ENCODE measurements at regions not wholly inside any gene's neighbourhood (a gene's known extent, or its start where the extent isn't known, plus 50 kb on each side); places are given as distances from the start of the nearest gene placed in this dataset.

DNA sequence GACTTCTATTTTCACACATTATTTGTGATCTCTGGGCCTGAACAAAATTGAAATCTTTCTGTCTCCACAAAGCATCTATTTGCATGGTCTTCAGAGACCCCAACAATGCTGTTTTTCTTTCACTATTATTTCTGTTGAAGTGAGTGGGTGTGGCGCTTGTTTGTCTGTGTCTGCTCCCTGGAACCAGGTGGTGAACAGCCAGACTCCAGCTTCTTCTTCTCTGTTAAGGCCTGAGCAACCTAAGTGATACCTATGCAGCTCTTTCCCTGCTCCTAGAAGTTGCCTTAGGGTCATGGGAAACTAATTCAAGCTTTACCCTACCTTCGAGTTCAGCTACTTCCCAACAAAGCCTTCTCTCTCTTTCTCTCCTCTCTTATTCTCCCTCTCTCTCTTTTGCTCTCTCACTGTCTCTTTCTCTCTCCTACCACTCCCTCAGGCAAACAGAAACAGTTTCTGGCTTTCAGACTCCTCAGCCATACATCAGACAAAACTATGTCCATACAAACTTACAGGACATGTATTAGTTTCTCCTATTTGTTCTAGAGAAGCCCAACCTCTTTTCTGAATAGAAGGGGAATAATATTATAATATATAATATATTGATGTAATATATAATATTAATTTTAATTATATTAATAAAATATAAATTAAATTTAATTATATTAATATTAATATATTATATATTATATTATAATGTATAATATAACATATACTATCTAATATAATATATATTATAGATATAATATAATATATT is 552.5 kb downstream of the DSC3 start:
- Mint-ChIP-seq H3K36me3 (no peaks in the 10 kb centered on the region), H3K4me3 (no peak overlapping the region), H3K4me1 (no peaks in the 10 kb centered on the region), H3K27ac (no peak overlapping the region), H3K27me3 (no peaks in the 10 kb centered on the region), H3K9me3 (peaks cover 0 to 3% of the 10 kb centered on the region in 2 donors)
- ATAC-seq (replicated peaks), result no peak
- DNase-seq, result no peak

DNA sequence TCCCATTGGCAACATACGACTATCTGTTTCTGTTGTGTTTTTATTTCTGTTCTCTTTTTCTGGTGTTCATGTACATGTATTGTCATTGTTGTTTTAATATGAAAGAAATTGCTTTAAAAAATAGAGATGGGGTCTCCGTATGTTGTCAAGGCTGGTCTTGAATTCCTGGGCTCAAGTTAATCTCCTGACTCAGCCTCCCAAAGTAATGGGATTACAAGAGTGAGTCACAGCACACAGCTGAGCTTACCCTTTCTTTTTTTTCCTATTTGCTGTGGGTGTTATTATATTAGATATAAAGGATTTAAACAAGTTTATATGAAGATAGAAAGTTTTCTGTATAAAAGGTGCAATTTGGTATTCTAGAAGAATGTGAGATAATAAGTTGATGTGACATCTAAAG is 554.6 kb downstream of the DSC3 start:
- Mint-ChIP-seq H3K27ac (no peak overlapping the region), H3K9me3 (peaks cover 0 to 3% of the 10 kb centered on the region in 2 donors), H3K36me3 (no peaks in the 10 kb centered on the region), H3K4me1 (no peaks in the 10 kb centered on the region), H3K27me3 (no peaks in the 10 kb centered on the region), H3K4me3 (no peak overlapping the region)
- DNase-seq (no peak), ATAC-seq (replicated peaks) (no peak)

DNA sequence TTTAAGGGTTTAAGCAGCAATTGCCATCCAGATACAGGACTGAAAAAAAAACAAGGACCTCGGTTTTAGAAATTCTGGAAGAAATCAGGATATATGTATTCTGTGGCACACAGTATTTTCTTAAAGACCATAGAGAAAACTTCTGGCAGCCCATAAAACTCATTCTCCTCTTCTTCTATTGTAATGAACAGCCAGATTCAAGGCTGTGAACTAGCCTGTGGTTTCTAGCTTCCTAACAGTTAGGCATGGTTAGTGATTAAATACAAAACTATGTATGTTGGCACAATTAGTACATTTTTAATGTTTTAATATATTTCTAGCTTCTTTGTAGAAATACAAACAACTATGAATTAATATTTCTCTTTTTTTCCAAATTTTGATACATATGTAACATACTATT is 555.7 kb downstream of the DSC3 start:
- Mint-ChIP-seq H3K9me3 (no peaks in the 10 kb centered on the region), H3K4me1 (no peaks in the 10 kb centered on the region), H3K27me3 (no peaks in the 10 kb centered on the region), H3K4me3 (no peak overlapping the region), H3K36me3 (no peaks in the 10 kb centered on the region), H3K27ac (no peak overlapping the region)
- ATAC-seq (replicated peaks), result no peak
- no peak for DNase-seq

DNA sequence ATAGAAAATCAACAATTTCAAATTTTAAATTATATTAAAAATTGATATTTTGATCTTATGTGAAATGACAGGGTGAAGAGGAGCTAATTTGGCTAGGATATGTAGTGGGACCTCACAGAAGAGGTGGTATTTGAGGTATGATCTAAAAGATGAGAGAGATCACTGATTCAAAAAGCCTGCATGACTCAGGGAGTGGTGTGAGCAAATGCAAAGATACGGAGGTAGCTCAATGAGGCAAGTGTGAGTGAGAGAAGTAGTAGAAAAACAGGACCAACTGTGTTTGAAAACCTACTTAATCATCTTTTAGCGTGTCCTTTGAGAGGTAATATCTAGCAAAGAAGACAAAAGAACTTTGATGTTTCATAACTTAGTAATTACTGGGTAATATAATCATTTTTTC is 557.5 kb downstream of the DSC3 start:
- H3K4me3 Mint-ChIP-seq, result no peak overlapping the region

DNA sequence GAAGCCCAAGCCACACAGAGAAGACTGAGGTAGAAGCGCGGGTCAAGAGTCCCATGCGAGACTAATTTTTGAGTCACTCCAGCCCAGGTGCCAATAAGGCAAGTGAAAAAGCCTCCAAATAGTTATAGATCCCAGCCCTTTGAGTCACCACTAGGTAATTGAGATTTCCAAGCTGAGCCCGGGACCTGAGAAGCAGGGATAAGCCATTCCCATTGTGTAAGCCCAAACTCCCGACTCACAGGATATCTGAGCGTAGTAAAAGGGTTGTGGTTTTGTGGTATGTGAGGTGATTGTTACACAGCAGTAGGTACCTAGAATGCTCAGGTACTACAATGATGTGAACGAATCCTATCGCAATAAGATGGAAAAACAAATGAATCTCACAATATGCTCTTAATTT is 560.7 kb downstream of the DSC3 start:
- Mint-ChIP-seq H3K4me3 (no peak overlapping the region), H3K9me3 (peaks cover 0 to 2% of the 10 kb centered on the region in 2 donors), H3K4me1 (no peaks in the 10 kb centered on the region), H3K27ac (no peak overlapping the region), H3K27me3 (no peaks in the 10 kb centered on the region), H3K36me3 (no peaks in the 10 kb centered on the region)
- DNase-seq (no peak), ATAC-seq (replicated peaks) (no peak)

More for the DNA sequence above, 557.5 kb downstream of the DSC3 start:
- DNase-seq (no peak), ATAC-seq (replicated peaks) (no peak)
- Mint-ChIP-seq H3K27me3 (no peaks in the 10 kb centered on the region), H3K9me3 (peaks cover 0 to 2% of the 10 kb centered on the region in 2 donors), H3K36me3 (no peaks in the 10 kb centered on the region), H3K27ac (no peak overlapping the region), H3K4me1 (no peaks in the 10 kb centered on the region)

DNA sequence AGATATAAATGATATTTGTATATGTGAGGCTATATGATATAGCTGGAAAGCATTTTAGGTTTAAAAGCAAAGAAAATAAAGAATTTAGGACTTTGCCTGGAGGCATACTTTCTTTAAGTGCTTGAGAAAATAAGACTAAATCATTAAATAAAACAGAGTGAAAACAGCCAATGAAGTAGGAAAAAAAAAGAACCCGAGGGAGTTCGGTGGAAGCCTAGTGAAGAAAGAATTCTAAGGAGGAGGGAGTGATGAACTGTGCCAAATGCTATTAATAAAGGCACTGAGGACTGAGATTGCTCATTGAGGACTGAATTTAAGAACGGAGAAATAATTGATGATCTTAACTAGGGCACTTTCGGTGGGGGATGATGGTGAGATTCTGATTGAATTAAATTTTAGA is 573.5 kb downstream of the DSC3 start:
- Mint-ChIP-seq H3K36me3 (no peaks in the 10 kb centered on the region), H3K27ac (no peak overlapping the region), H3K27me3 (no peaks in the 10 kb centered on the region), H3K9me3 (no peaks in the 10 kb centered on the region), H3K4me3 (no peak overlapping the region), H3K4me1 (no peaks in the 10 kb centered on the region)
- no peak for DNase-seq
- no peak for ATAC-seq (replicated peaks)

DNA sequence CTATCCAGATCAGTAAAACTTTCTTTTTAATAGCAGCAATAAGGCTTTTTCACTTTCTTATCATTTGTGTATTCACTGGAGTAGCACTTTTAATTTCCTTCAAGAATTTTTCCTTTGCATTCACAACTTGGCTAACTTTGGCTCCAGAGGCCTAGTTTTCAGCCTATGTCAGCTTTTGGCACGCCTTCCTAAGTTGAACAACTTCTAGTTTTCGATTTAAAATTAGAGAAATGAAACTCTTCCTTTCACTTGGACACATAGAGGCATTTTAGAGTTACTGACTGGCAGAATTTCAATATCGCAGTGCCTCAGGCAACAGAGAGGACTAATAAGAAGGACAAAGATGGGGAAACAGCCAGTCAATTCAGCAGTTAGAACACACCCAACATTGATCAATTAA is 577.4 kb downstream of the DSC3 start:
- H3K27ac Mint-ChIP-seq, result no peak overlapping the region
- H3K36me3 Mint-ChIP-seq, result no peaks in the 10 kb centered on the region
- H3K4me3 Mint-ChIP-seq, result no peak overlapping the region

DNA sequence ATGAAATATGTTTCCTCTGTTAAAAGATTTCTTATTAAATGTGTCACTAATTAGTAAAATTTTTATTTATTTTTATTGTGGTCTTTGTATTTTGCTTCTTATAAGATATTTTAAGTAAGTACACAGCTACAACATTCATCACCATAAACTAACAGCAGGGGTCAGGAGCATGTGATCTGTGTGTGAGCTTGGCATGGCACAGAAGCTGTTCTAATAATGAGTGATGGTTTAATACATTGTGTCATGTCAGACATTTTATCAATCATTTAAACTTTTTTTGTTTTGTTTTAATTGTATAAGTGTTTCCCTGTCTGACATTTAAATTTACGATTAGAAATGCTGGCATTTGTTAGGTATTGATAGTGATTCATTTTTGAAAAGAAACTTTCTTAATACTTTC is 585.4 kb downstream of the DSC3 start:
- Mint-ChIP-seq H3K27me3 (no peaks in the 10 kb centered on the region), H3K4me1 (no peaks in the 10 kb centered on the region), H3K4me3 (no peak overlapping the region), H3K9me3 (peaks cover 0 to 2% of the 10 kb centered on the region in 2 donors), H3K36me3 (no peaks in the 10 kb centered on the region), H3K27ac (no peak overlapping the region)
- ATAC-seq (replicated peaks) (no peak), DNase-seq (no peak)

More for the DNA sequence above, 577.4 kb downstream of the DSC3 start:
- no peaks in the 10 kb centered on the region for H3K9me3 Mint-ChIP-seq
- H3K4me1 Mint-ChIP-seq, result no peaks in the 10 kb centered on the region
- ATAC-seq (replicated peaks), result no peak
- H3K27me3 Mint-ChIP-seq, result no peaks in the 10 kb centered on the region
- no peak for DNase-seq

DNA sequence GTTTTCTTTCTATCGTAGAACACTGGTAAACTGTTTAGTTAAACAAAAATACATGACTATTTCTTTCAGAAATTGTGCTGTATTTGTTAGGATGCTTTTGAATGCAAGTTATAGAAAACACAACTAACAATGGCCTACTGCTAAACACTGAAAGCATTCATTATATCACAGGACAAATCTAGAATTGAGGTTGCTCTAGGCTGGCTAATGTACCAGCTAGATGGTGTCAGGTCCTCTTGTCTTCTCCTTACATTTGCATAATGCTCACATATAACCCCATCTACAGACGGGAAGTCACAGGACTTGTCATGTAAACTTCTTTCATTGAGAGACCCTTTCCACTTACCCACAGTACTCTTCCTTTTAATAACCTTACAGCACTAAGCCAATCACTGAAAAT is 586.8 kb downstream of the DSC3 start:
- no peak overlapping the region for H3K27ac Mint-ChIP-seq
- no peak for DNase-seq
- H3K27me3 Mint-ChIP-seq, result no peaks in the 10 kb centered on the region

DNA sequence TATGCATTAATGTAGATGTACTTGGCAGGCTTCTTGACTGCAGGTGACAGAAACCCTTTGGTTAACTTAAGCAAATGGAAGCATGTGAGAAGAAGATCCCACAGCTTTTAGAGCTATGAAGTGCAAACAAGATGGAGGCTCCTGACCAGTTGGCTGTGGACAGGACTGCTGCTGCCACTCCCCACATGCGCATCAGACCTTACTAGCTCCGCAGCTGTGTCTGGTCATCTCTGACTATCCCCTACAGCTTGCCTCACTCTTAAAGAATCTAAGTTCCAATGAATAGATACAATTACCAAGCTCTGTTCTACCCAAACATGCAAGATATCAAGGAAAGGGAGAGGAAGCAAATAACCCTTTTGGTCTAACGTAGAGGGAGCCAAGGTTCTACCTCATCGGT is 587.6 kb downstream of the DSC3 start:
- ATAC-seq (replicated peaks), result no peak
- H3K36me3 Mint-ChIP-seq, result no peaks in the 10 kb centered on the region
- H3K4me3 Mint-ChIP-seq, result no peak overlapping the region
- no peak for DNase-seq
- H3K4me1 Mint-ChIP-seq, result no peaks in the 10 kb centered on the region
- no peak overlapping the region for H3K27ac Mint-ChIP-seq
- H3K27me3 Mint-ChIP-seq, result no peaks in the 10 kb centered on the region
- H3K9me3 Mint-ChIP-seq, result peaks cover 0 to 2% of the 10 kb centered on the region in 2 donors

More for the DNA sequence above, 586.8 kb downstream of the DSC3 start:
- Mint-ChIP-seq H3K9me3 (peaks cover 0 to 2% of the 10 kb centered on the region in 2 donors), H3K4me1 (no peaks in the 10 kb centered on the region), H3K36me3 (no peaks in the 10 kb centered on the region), H3K4me3 (no peak overlapping the region)
- ATAC-seq (replicated peaks), result no peak

DNA sequence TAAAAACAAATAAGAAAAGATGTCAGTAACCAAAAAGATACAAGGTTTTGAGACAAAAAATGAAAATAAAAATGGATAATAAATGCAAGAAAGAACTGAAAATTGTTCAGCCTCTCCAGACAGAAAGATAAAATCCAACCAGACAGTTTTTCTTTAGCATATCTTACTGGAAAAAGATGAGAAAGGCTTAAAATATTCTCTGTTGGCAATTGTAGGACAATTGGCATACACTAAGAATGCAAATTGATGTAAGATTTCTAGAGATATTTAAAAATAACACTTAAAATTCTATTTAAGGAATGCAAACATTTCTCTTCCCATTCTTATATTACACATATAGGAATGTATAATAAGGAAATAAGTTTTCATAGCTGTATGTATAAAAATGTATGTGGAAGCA is 590.6 kb downstream of the DSC3 start:
- no peak for DNase-seq
- ATAC-seq (replicated peaks), result no peak
- no peaks in the 10 kb centered on the region for H3K27me3 Mint-ChIP-seq

DNA sequence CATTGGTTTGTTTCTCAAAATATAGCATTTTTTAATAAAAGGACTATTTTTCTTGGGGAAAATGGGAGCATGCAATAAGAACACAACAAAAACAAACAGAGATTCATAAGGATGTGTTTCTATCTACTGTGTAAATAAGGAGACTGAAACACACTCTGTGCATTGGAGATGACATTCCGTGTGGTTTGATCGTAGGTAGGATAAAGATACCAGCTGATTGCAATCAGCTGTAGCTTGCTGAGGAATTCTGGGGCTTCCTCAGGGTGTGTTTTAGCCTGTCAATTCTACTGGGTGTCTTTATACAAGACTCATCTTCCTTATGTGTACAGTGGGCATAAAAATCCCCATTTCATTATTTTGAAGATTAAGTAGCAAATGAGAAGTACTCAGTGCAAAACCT is 591.6 kb downstream of the DSC3 start:
- Mint-ChIP-seq H3K27me3 (no peaks in the 10 kb centered on the region), H3K4me1 (no peaks in the 10 kb centered on the region), H3K9me3 (peaks cover 0 to 2% of the 10 kb centered on the region in 2 donors), H3K27ac (no peak overlapping the region), H3K4me3 (no peak overlapping the region), H3K36me3 (no peaks in the 10 kb centered on the region)
- DNase-seq (no peak), ATAC-seq (replicated peaks) (no peak)

More for the DNA sequence above, 590.6 kb downstream of the DSC3 start:
- no peaks in the 10 kb centered on the region for H3K4me1 Mint-ChIP-seq
- H3K36me3 Mint-ChIP-seq, result no peaks in the 10 kb centered on the region
- H3K27ac Mint-ChIP-seq, result no peak overlapping the region
- no peak overlapping the region for H3K4me3 Mint-ChIP-seq
- peaks cover 0 to 2% of the 10 kb centered on the region in 2 donors for H3K9me3 Mint-ChIP-seq

DNA sequence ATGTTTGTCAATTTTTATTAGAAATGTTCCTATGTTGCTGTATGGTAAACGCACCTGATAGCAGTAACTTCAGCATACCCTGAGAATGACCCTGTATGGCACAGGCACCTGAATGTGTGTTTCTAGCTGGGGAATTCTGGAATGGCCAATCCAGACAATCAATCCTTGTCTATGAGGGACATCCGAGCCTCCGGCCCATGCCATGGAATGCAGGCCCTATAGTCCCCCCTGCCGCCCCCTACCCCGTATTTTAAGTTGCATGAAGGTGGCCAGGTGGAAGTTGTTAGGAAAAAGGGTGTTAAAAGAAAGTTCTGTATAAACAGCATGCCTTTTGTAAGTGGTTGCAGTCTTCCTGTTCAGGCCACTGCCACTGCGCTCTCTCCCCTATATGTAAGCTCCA is 595.9 kb downstream of the DSC3 start:
- Mint-ChIP-seq H3K36me3 (no peaks in the 10 kb centered on the region), H3K27me3 (no peaks in the 10 kb centered on the region), H3K27ac (no peak overlapping the region), H3K9me3 (peaks cover 2 to 4% of the 10 kb centered on the region in 2 donors), H3K4me1 (no peaks in the 10 kb centered on the region), H3K4me3 (no peak overlapping the region)
- ATAC-seq (replicated peaks) (no peak), DNase-seq (no peak)

DNA sequence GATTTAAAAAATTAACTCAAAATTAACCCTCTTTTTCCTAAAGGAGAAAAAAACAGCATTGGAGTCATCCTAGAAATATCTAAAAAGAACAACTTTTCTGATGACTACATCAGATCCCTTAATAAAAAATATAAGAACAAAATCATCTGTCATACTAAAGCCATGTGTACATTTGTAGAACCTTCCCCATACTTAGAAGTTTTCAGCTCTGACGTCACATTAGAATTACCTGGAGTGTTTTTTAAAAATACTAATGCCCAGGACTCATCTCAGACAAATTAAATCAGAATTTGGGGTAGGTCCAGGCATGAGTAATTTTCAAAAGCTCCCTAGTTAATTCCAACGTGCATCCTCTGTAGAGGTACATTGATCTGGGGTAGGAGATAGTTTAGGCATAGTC is 598.0 kb downstream of the DSC3 start:
- H3K27ac Mint-ChIP-seq, result no peak overlapping the region
- ATAC-seq (replicated peaks) (no peak), DNase-seq (no peak)
- peaks cover 2 to 8% of the 10 kb centered on the region in 2 donors for H3K9me3 Mint-ChIP-seq
- no peaks in the 10 kb centered on the region for H3K27me3 Mint-ChIP-seq
- no peaks in the 10 kb centered on the region for H3K4me1 Mint-ChIP-seq
- no peaks in the 10 kb centered on the region for H3K36me3 Mint-ChIP-seq
- no peak overlapping the region for H3K4me3 Mint-ChIP-seq

DNA sequence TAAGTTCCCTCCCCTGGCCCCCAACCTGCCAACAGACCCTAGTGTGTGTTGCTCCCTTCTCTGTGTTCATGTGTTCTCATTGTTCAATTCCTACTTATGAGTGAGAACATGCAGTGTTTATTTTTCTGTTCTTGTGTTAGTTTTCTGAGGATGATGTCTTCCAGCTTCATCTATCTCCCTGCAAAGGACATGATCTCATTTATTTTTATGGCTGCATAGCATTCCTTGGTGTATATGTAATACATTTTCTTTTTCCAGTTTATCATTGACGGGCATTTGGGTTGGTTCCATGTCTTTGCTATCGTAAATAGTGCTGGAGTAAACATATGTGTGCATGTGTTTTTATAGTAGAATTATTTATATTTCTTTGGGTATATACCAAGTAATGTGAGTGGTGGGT is 602.2 kb downstream of the DSC3 start:
- Mint-ChIP-seq H3K4me1 (no peaks in the 10 kb centered on the region), H3K36me3 (no peaks in the 10 kb centered on the region), H3K9me3 (peaks cover 2 to 4% of the 10 kb centered on the region in 2 donors), H3K27me3 (no peaks in the 10 kb centered on the region), H3K4me3 (no peak overlapping the region), H3K27ac (no peak overlapping the region)
- ATAC-seq (replicated peaks), result no peak
- DNase-seq, result no peak
